SU-DHL-6 (cell line): ENCODE measurements at regions not wholly inside any gene's neighbourhood (a gene's known extent, or its start where the extent isn't known, plus 50 kb on each side); places are given as distances from the start of the nearest gene placed in this dataset.

Source experiments
- H2AFZ ChIP-seq: fragments of 200-600 bp; sonication (generic); 2 replicates; pipeline ENCODE4 v1.6.1; 2014; ENCODE audit warnings: low read depth, mild to moderate bottlenecking, moderate library complexity, mixed read lengths, antibody characterized with exemption, low read length; ENCODE audit not compliant: severe bottlenecking
- H3F3A ChIP-seq: fragments of 200-600 bp; shearing (Covaris generic); 2 replicates; pipeline ENCODE4 v1.6.0; 2016; ENCODE audit warnings: antibody characterized with exemption, mild to moderate bottlenecking; ENCODE audit not compliant: insufficient read depth
- H3K27ac ChIP-seq: fragments of 200-600 bp; sonication (generic); 2 replicates; pipeline ENCODE4 v1.5.1; 2016; ENCODE audit warnings: low read depth, mild to moderate bottlenecking, low read length, moderate library complexity, mixed read lengths
- H3K27me3 ChIP-seq: fragments of 200-600 bp; sonication (generic), shearing (Covaris generic); 2 replicates; pipeline ENCODE4 v1.6.0; 2014; ENCODE audit warnings: mild to moderate bottlenecking, low read length
- H3K36me3 ChIP-seq: fragments of 200-600 bp; sonication (generic); 2 replicates; pipeline ENCODE4 v1.6.1; 2014; ENCODE audit warnings: mild to moderate bottlenecking, low read length, mixed read lengths
- H3K4me2 ChIP-seq: fragments of 300-600, 200-600 bp; shearing (Covaris generic), sonication (generic); 2 replicates; pipeline ENCODE4 v1.6.0; 2014; ENCODE audit warnings: low read length, low read depth, mild to moderate bottlenecking; ENCODE audit not compliant: poor library complexity, severe bottlenecking
- H3K4me3 ChIP-seq: fragments of 200-600 bp; sonication (generic); 2 replicates; pipeline ENCODE4 v1.5.1; 2014; ENCODE audit warnings: antibody characterized with exemption, low read length, mild to moderate bottlenecking, mixed read lengths; ENCODE audit not compliant: insufficient read depth, poor library complexity, severe bottlenecking
- H3K79me2 ChIP-seq: fragments of 200-600 bp; sonication (generic); 2 replicates; pipeline ENCODE4 v1.6.1; 2014; ENCODE audit warnings: mild to moderate bottlenecking, low read length, moderate library complexity; ENCODE audit not compliant: insufficient read depth
- H3K9ac ChIP-seq: fragments of 200-600 bp; sonication (generic); 2 replicates; pipeline ENCODE4 v1.7.0; 2014; ENCODE audit warnings: mild to moderate bottlenecking, low read length
- H3K9me2 ChIP-seq: fragments of 200-600 bp; sonication (generic); replicated peaks from 2 replicates; pipeline ENCODE4 v1.6.1; 2014; ENCODE audit warnings: low read length; ENCODE audit not compliant: insufficient read depth
- H3K9me3 ChIP-seq: fragments of 200-600 bp; sonication (generic); 2 replicates; pipeline ENCODE4 v1.6.1; 2014; ENCODE audit warnings: low read length, mixed read lengths; ENCODE audit not compliant: insufficient read depth
- H4K20me1 ChIP-seq: fragments of 200-600 bp; sonication (generic); 2 replicates; pipeline ENCODE4 v1.6.1; 2014; ENCODE audit warnings: low read depth, mild to moderate bottlenecking, antibody characterized with exemption, low read length, moderate library complexity, mixed read lengths
- CTCF ChIP-seq: fragments of 200-600 bp; sonication (generic); IDR thresholded peaks from one replicate; pipeline ENCODE4 v1.5.1; 2017; ENCODE audit warnings: antibody characterized with exemption, mild to moderate bottlenecking, low read length, moderate library complexity; ENCODE audit not compliant: insufficient read depth, poor library complexity, severe bottlenecking
- EZH2phosphoT487 ChIP-seq: fragments of 200-600 bp; sonication (generic), shearing (Covaris generic); conservative IDR thresholded peaks from 2 replicates; pipeline ENCODE4 v1.6.1; 2018; ENCODE audit warnings: mild to moderate bottlenecking, antibody characterized with exemption, low read length, moderate library complexity, mixed read lengths

- Histone ChIP-seq H3K4me2 (no peak overlapping the region), H3K9me3 (no peaks in the 10 kb centered on the region), H3K79me2 (no peaks in the 10 kb centered on the region), H3K9me2 (no peaks in the 10 kb centered on the region), H3K4me3 (no peak overlapping the region), H4K20me1 (no peaks in the 10 kb centered on the region), H3K27me3 (no peaks in the 10 kb centered on the region), H3K36me3 (no peaks in the 10 kb centered on the region), H2AFZ (no peak overlapping the region), H3K27ac (no peak overlapping the region), H3F3A (no peaks in the 10 kb centered on the region), H3K9ac (no peak overlapping the region)
- TF ChIP-seq CTCF (no peak), EZH2phosphoT487 (no peak)
These were observed 121.1 kb downstream of the ATXN3L start for GRCh38 chrX:13198762-13199064.

DNA sequence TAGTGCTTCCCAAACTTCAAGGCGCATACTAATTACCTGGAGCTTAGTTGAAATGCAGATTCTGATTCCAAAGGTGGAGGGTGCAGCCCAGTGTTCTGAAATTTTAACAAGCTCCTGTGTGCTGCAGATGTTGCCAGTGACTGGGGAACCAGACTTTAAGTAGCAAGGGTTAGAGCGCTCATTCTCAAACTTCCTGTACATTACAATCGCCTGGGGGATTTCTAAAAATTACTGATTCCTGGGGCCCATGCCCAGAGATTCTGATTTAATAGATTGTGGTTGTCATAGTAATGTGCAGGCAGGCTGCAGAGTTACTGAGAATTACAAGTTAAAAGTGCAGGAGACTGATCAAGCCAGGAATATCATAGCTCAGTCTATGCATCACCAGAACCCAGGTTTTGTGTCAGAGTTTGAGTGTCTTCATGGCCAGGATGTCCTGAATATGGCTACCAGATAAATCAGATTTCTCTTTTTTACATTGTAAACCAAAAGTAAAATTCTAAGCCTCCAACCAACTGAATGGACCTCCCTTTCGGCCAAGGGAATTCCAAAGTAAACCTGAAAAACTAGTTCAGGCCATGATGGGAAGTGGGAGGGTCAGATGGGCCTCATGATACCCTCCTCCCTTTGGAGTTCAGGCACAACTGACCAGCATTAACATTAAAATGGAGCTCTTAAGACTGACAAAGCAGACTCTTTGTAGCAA, 121.6 kb downstream of the ATXN3L start:
- Histone ChIP-seq H3F3A (no peaks in the 10 kb centered on the region), H3K9me2 (no peaks in the 10 kb centered on the region), H3K9ac (no peak overlapping the region), H3K36me3 (no peaks in the 10 kb centered on the region), H3K4me3 (no peak overlapping the region), H3K9me3 (no peaks in the 10 kb centered on the region), H3K27me3 (no peaks in the 10 kb centered on the region), H3K4me2 (no peak overlapping the region), H2AFZ (no peak overlapping the region), H3K79me2 (no peaks in the 10 kb centered on the region), H4K20me1 (no peaks in the 10 kb centered on the region), H3K27ac (no peak overlapping the region)
- no peak for TF ChIP-seq EZH2phosphoT487
- TF ChIP-seq CTCF: no peak

DNA sequence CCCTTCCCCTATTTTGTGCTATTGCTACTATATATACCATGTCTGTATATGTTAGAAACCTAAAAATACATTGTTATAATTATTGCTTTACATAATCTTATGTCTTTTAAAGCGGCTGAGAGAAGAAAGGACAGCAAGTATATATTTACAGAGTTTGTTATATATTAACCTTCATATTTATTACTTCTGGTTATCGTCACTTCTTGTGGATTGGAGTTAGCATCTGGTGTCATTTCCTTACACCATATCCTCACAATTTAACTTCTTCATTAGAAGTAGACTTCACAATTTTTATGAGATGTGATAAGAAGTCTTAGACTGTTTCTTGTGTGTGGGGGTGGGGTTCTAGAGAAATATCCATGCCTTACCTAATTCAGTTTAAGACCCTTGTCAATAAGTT, 123.1 kb downstream of the ATXN3L start:
- no peaks in the 10 kb centered on the region for H3K9me2 ChIP-seq
- H3K9me3 ChIP-seq: no peaks in the 10 kb centered on the region
- H4K20me1 ChIP-seq: no peaks in the 10 kb centered on the region
- no peak overlapping the region for H3K27ac ChIP-seq
- no peak for TF ChIP-seq CTCF
- no peak for TF ChIP-seq EZH2phosphoT487
- H2AFZ ChIP-seq: no peak overlapping the region
- no peaks in the 10 kb centered on the region for H3K27me3 ChIP-seq
- H3K36me3 ChIP-seq: no peaks in the 10 kb centered on the region
- H3K9ac ChIP-seq: no peak overlapping the region
- no peaks in the 10 kb centered on the region for H3F3A ChIP-seq
- H3K4me2 ChIP-seq: no peak overlapping the region
- no peaks in the 10 kb centered on the region for H3K79me2 ChIP-seq
- H3K4me3 ChIP-seq: no peak overlapping the region
